GM23338 (cell line): ENCODE measurements at regions not wholly inside any gene's neighbourhood (a gene's known extent, or its start where the extent isn't known, plus 50 kb on each side); places are given as distances from the start of the nearest gene placed in this dataset.

Experiments
- CREB1 ChIP-seq: fragments of 250-450 bp; sonication (Bioruptor Pico); IDR thresholded peaks from 2 replicates; pipeline ENCODE4 v1.5.0; 2020; ENCODE audit warnings: low read depth, mild to moderate bottlenecking, moderate library complexity
- EZH2 ChIP-seq: fragments of 200-600 bp; sonication (generic); IDR thresholded peaks from one replicate; pipeline ENCODE4 v1.8.0; 2017; ENCODE audit warnings: antibody characterized with exemption, mild to moderate bottlenecking, low read depth; ENCODE audit not compliant: unreplicated experiment
- EZH2phosphoT487 ChIP-seq: fragments of 200-600 bp; sonication (generic); IDR thresholded peaks from one replicate; pipeline ENCODE4 v1.8.1; 2018; ENCODE audit warnings: antibody characterized with exemption; ENCODE audit not compliant: unreplicated experiment
- JUNB ChIP-seq: IDR thresholded peaks from one replicate; pipeline ENCODE4 v1.6.1; 2016; ENCODE audit warnings: antibody characterized with exemption; ENCODE audit not compliant: unreplicated experiment
- POLR2AphosphoS5 ChIP-seq: IDR thresholded peaks from 2 replicates; pipeline ENCODE4 v1.6.1; 2016; ENCODE audit warnings: antibody characterized with exemption, low read depth
- TF ChIP-seq, protein P1 (sequence below), 2 experiments: fragments of 200-600 bp in 1 of 2; sonication (generic) in 1 of 2; conservative IDR thresholded peaks; 2 replicates each; pipeline versions ENCODE4 v1.5.1 to v1.6.1; 2016 to 2017; ENCODE audit warnings: antibody characterized with exemption in 2 of 2, low read depth in 2 of 2, mild to moderate bottlenecking in 2 of 2, moderate library complexity in 1 of 2
- TF ChIP-seq, protein P2 (sequence below): IDR thresholded peaks from one replicate; pipeline ENCODE4 v1.6.1; 2018; ENCODE audit warnings: antibody characterized with exemption; ENCODE audit not compliant: unreplicated experiment

DNA sequence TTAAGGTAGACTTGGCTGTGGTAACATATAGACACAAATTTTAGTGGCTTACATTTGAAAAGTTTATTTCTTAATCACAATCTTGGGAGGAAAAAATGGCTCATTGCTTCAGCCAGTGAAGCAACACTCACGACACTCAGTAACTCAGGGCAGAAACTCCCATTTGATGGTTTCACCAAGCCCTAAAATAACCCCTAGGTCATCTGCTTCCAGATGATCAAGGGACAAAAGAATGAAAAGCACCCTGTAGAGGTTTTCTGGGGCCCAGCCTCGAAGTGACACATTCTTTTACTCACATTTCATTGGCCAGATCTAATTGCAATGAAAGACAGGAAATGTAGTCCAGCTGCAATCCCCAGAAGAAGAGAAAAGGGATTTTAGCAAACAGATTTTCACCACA is 275.9 kb downstream of the TMX3 start:
- TF ChIP-seq, protein P1, sequence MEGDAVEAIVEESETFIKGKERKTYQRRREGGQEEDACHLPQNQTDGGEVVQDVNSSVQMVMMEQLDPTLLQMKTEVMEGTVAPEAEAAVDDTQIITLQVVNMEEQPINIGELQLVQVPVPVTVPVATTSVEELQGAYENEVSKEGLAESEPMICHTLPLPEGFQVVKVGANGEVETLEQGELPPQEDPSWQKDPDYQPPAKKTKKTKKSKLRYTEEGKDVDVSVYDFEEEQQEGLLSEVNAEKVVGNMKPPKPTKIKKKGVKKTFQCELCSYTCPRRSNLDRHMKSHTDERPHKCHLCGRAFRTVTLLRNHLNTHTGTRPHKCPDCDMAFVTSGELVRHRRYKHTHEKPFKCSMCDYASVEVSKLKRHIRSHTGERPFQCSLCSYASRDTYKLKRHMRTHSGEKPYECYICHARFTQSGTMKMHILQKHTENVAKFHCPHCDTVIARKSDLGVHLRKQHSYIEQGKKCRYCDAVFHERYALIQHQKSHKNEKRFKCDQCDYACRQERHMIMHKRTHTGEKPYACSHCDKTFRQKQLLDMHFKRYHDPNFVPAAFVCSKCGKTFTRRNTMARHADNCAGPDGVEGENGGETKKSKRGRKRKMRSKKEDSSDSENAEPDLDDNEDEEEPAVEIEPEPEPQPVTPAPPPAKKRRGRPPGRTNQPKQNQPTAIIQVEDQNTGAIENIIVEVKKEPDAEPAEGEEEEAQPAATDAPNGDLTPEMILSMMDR (conservative IDR thresholded peaks at IDR 0.05; ENCODE audit: low read depth in 2 of 2): no peak
- TF ChIP-seq POLR2AphosphoS5 (no peak), CREB1 (CRISPR knock-in tag) (no peak), EZH2 (no peak), JUNB (no peak), EZH2phosphoT487 (no peak)
- TF ChIP-seq, protein P2, sequence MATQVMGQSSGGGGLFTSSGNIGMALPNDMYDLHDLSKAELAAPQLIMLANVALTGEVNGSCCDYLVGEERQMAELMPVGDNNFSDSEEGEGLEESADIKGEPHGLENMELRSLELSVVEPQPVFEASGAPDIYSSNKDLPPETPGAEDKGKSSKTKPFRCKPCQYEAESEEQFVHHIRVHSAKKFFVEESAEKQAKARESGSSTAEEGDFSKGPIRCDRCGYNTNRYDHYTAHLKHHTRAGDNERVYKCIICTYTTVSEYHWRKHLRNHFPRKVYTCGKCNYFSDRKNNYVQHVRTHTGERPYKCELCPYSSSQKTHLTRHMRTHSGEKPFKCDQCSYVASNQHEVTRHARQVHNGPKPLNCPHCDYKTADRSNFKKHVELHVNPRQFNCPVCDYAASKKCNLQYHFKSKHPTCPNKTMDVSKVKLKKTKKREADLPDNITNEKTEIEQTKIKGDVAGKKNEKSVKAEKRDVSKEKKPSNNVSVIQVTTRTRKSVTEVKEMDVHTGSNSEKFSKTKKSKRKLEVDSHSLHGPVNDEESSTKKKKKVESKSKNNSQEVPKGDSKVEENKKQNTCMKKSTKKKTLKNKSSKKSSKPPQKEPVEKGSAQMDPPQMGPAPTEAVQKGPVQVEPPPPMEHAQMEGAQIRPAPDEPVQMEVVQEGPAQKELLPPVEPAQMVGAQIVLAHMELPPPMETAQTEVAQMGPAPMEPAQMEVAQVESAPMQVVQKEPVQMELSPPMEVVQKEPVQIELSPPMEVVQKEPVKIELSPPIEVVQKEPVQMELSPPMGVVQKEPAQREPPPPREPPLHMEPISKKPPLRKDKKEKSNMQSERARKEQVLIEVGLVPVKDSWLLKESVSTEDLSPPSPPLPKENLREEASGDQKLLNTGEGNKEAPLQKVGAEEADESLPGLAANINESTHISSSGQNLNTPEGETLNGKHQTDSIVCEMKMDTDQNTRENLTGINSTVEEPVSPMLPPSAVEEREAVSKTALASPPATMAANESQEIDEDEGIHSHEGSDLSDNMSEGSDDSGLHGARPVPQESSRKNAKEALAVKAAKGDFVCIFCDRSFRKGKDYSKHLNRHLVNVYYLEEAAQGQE: no peak
